Astrocyte (in vitro differentiated cells and primary cell): ENCODE measurements at regions not wholly inside any gene's neighbourhood (a gene's known extent, or its start where the extent isn't known, plus 50 kb on each side); places are given as distances from the start of the nearest gene placed in this dataset.

Source experiments
- DNase-seq: peaks from one replicate; pipeline ENCODE4 v3.0.0-alpha.2; 2010; ENCODE audit warnings: low read depth
- FAIRE-seq: peaks from 2 replicates; lab custom pipeline; 2011; peaks lifted over from hg19 to GRCh38; lab: Jason Lieb, UNC
- H2AFZ ChIP-seq: 2 replicates; pipeline ENCODE4 v1.6.0; 2012; ENCODE audit warnings: low read depth, low read length, inconsistent platforms
- H3K27ac ChIP-seq: 2 replicates; pipeline ENCODE4 v1.5.1; 2011; ENCODE audit warnings: low read depth, low read length, inconsistent platforms
- H3K27me3 ChIP-seq: 2 replicates; pipeline ENCODE4 v1.6.0; 2011; ENCODE audit warnings: low read length, inconsistent platforms; ENCODE audit not compliant: insufficient read depth
- H3K36me3 ChIP-seq: 2 replicates; pipeline ENCODE4 v1.5.1; 2011; ENCODE audit warnings: low read length, inconsistent platforms; ENCODE audit not compliant: insufficient read depth
- H3K4me1 ChIP-seq: 2 replicates; pipeline ENCODE4 v1.5.1; 2011; ENCODE audit warnings: low read length, inconsistent platforms; ENCODE audit not compliant: insufficient read depth
- H3K4me2 ChIP-seq: 2 replicates; pipeline ENCODE4 v1.6.0; 2012; ENCODE audit warnings: low read length, inconsistent platforms
- H3K4me3 ChIP-seq: 2 replicates; pipeline ENCODE4 v1.5.1; 2011; ENCODE audit warnings: low read depth, mild to moderate bottlenecking, low read length, inconsistent platforms; ENCODE audit not compliant: insufficient read depth
- H3K79me2 ChIP-seq: 2 replicates; pipeline ENCODE4 v1.6.0; 2012; ENCODE audit warnings: mild to moderate bottlenecking, low read length, inconsistent platforms; ENCODE audit not compliant: insufficient read depth
- H3K9ac ChIP-seq: 2 replicates; pipeline ENCODE4 v1.6.0; 2012; ENCODE audit warnings: mild to moderate bottlenecking, low read length, inconsistent platforms
- H3K9me3 ChIP-seq: 2 replicates; pipeline ENCODE4 v1.5.1; 2012; ENCODE audit warnings: low read depth, mild to moderate bottlenecking, low read length, inconsistent platforms; ENCODE audit not compliant: insufficient read depth
- H4K20me1 ChIP-seq: 2 replicates; pipeline ENCODE4 v1.6.0; 2012; ENCODE audit warnings: low read length, inconsistent platforms; ENCODE audit not compliant: insufficient read depth
- H3K27ac Mint-ChIP-seq: one replicate; pipeline ENCODE4 v1.8.0; 2021; ENCODE audit warnings: mild to moderate bottlenecking, mixed read lengths; ENCODE audit not compliant: unreplicated experiment
- H3K27me3 Mint-ChIP-seq: one replicate; pipeline ENCODE4 v1.8.0; 2021; ENCODE audit warnings: low read depth, mixed read lengths; ENCODE audit not compliant: unreplicated experiment
- H3K36me3 Mint-ChIP-seq: one replicate; pipeline ENCODE4 v1.8.0; 2021; ENCODE audit warnings: low read depth, mixed read lengths; ENCODE audit not compliant: unreplicated experiment
- H3K4me1 Mint-ChIP-seq: one replicate; pipeline ENCODE4 v1.8.0; 2021; ENCODE audit warnings: low read depth, mixed read lengths; ENCODE audit not compliant: unreplicated experiment
- H3K4me3 Mint-ChIP-seq: one replicate; pipeline ENCODE4 v1.8.0; 2021; ENCODE audit warnings: mild to moderate bottlenecking, moderate library complexity, mixed read lengths; ENCODE audit not compliant: unreplicated experiment
- H3K9me3 Mint-ChIP-seq: one replicate; pipeline ENCODE4 v1.8.0; 2021; ENCODE audit warnings: mild to moderate bottlenecking, mixed read lengths; ENCODE audit not compliant: unreplicated experiment
- EZH2 ChIP-seq: IDR thresholded peaks from 2 replicates; pipeline ENCODE4 v1.6.1; 2012; ENCODE audit warnings: mild to moderate bottlenecking, low read length, inconsistent platforms; ENCODE audit not compliant: insufficient read depth
- TF ChIP-seq, protein P1 (sequence below): IDR thresholded peaks from 2 replicates; pipeline ENCODE4 v1.5.1; 2011; ENCODE audit warnings: low read depth, mild to moderate bottlenecking, inconsistent platforms, low read length, moderate library complexity; ENCODE audit not compliant: insufficient read depth

- H3K9ac ChIP-seq = peak overlapping the region; percentile 58
- Mint-ChIP-seq H3K36me3 (peaks cover 29% of the 10 kb centered on the region), H3K27ac (peak overlapping the region; percentile 90), H3K9me3 (no peaks in the 10 kb centered on the region), H3K4me1 (peaks cover 24% of the 10 kb centered on the region), H3K4me3 (no peak overlapping the region), H3K27me3 (no peaks in the 10 kb centered on the region)
- peaks cover 42% of the 10 kb centered on the region for H3K36me3 ChIP-seq
- FAIRE-seq = peak; percentile 98
- H3K9me3 ChIP-seq = no peaks in the 10 kb centered on the region
- peak overlapping the region; percentile 92 for H3K27ac ChIP-seq
- H3K4me3 ChIP-seq = no peak overlapping the region
- peak overlapping the region; percentile 71 for H3K4me2 ChIP-seq
- peak overlapping the region; percentile 38 for H2AFZ ChIP-seq
- peak; percentile 98 for DNase-seq
- H3K4me1 ChIP-seq = peaks cover 34% of the 10 kb centered on the region
- no peak for TF ChIP-seq EZH2
- TF ChIP-seq, protein P1, sequence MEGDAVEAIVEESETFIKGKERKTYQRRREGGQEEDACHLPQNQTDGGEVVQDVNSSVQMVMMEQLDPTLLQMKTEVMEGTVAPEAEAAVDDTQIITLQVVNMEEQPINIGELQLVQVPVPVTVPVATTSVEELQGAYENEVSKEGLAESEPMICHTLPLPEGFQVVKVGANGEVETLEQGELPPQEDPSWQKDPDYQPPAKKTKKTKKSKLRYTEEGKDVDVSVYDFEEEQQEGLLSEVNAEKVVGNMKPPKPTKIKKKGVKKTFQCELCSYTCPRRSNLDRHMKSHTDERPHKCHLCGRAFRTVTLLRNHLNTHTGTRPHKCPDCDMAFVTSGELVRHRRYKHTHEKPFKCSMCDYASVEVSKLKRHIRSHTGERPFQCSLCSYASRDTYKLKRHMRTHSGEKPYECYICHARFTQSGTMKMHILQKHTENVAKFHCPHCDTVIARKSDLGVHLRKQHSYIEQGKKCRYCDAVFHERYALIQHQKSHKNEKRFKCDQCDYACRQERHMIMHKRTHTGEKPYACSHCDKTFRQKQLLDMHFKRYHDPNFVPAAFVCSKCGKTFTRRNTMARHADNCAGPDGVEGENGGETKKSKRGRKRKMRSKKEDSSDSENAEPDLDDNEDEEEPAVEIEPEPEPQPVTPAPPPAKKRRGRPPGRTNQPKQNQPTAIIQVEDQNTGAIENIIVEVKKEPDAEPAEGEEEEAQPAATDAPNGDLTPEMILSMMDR = no peak
- no peaks in the 10 kb centered on the region for H4K20me1 ChIP-seq
- no peaks in the 10 kb centered on the region for H3K27me3 ChIP-seq
- no peaks in the 10 kb centered on the region for H3K79me2 ChIP-seq
These were observed 103.1 kb upstream of the DMRT1 start for GRCh38 chr9:738209-738915.

- FAIRE-seq (no peak), DNase-seq (no peak)
- Histone ChIP-seq H3K79me2 (no peaks in the 10 kb centered on the region), H3K4me3 (no peak overlapping the region), H3K4me1 (peaks cover 34% of the 10 kb centered on the region), H3K4me2 (no peak overlapping the region), H3K9me3 (no peaks in the 10 kb centered on the region), H3K27me3 (no peaks in the 10 kb centered on the region), H2AFZ (no peak overlapping the region), H3K9ac (peak overlapping the region; percentile 31), H3K27ac (peak overlapping the region; percentile 92), H3K36me3 (peaks cover 52% of the 10 kb centered on the region), H4K20me1 (no peaks in the 10 kb centered on the region)
- Mint-ChIP-seq H3K4me1 (peaks cover 24% of the 10 kb centered on the region), H3K36me3 (peaks cover 35% of the 10 kb centered on the region), H3K27ac (no peak overlapping the region), H3K4me3 (no peak overlapping the region), H3K27me3 (no peaks in the 10 kb centered on the region), H3K9me3 (no peaks in the 10 kb centered on the region)
- no peak for TF ChIP-seq EZH2
- TF ChIP-seq, protein P1 = no peak
These were observed 102.1 kb upstream of the DMRT1 start for GRCh38 chr9:739362-739761.

- Histone ChIP-seq H3K79me2 (no peaks in the 10 kb centered on the region), H3K27ac (no peak overlapping the region), H3K4me3 (no peak overlapping the region), H3K36me3 (peaks cover 52% of the 10 kb centered on the region), H3K9me3 (no peaks in the 10 kb centered on the region), H3K4me1 (peaks cover 28% of the 10 kb centered on the region), H3K4me2 (no peak overlapping the region), H3K27me3 (no peaks in the 10 kb centered on the region), H3K9ac (no peak overlapping the region), H2AFZ (no peak overlapping the region), H4K20me1 (no peaks in the 10 kb centered on the region)
- Mint-ChIP-seq H3K9me3 (no peaks in the 10 kb centered on the region), H3K27ac (no peak overlapping the region), H3K27me3 (no peaks in the 10 kb centered on the region), H3K4me1 (peaks cover 17% of the 10 kb centered on the region), H3K4me3 (no peak overlapping the region), H3K36me3 (peaks cover 35% of the 10 kb centered on the region)
- FAIRE-seq (no peak), DNase-seq (no peak)
- no peak for TF ChIP-seq EZH2
These were observed 101.3 kb upstream of the DMRT1 start for GRCh38 chr9:740221-740620.
